ENCODE measurements at regions not wholly inside any gene's neighbourhood (a gene's known extent, or its start where the extent isn't known, plus 50 kb on each side); places are given as distances from the start of the nearest gene placed in this dataset.

GRCh38 chr14:62110941-62111340 lies 348.7 kb downstream of the SNAPC1 start (continued):
- TF ChIP-seq ZNF75A (CRISPR knock-in tag; IDR thresholded peaks at IDR 0.05), result no peak
- TF ChIP-seq NONO (IDR thresholded peaks at IDR 0.05; ENCODE audit: low read depth in 2 of 2, low read length in 1 of 2), result no peak
- TF ChIP-seq ZBED1 (IDR thresholded peaks at IDR 0.05), result no peak
- no peak for TF ChIP-seq TBP (optimal IDR thresholded peaks at IDR 0.05; ENCODE audit: low read depth, low read length)
- TF ChIP-seq ERF (CRISPR knock-in tag; IDR thresholded peaks at IDR 0.05), result no peak
- no peak for TF ChIP-seq TARDBP (IDR thresholded peaks at IDR 0.05)
- TF ChIP-seq GABPB2 (CRISPR knock-in tag; conservative IDR thresholded peaks at IDR 0.05), result no peak
- no peak for TF ChIP-seq ZNF280B (CRISPR knock-in tag; IDR thresholded peaks at IDR 0.05)
- TF ChIP-seq DLX4 (CRISPR knock-in tag; IDR thresholded peaks at IDR 0.05), result no peak

- ATAC-seq (peak; percentile 74), FAIRE-seq (no peak), DNase-seq (ENCODE audit: extremely low read depth in 1 of 4, low spot score in 3 of 4) (peak in 1 of 4 experiments; percentile 2)
- ChIA-PET POLR2A (no interaction called here), CTCF (ENCODE audit: low intra/inter-chr PET ratio) (no interaction called here)
- WGBS (ENCODE audit: insufficient coverage, low coverage, missing lambda C conversion rate), result under 1% methylated on average over 33 of the region's 56 CpGs
- no TSS peak for BruUV-seq (replicated peaks)
- Histone ChIP-seq H2AFZ (ENCODE audit: low read depth, low read length) (no peak overlapping the region), H3K27ac (ENCODE audit: extremely low read depth, low read depth, low read length) (no peak overlapping the region), H3K9ac (ENCODE audit: insufficient read depth in 1 of 2, low read depth in 2 of 2, low read length in 2 of 2) (no peak overlapping the region), H3K9me3 (replicated peaks; ENCODE audit: control insufficient read depth, insufficient read depth, low read depth, low read length) (no peaks in the 10 kb centered on the region), H4K20me1 (replicated peaks; ENCODE audit: control insufficient read depth, insufficient read depth, low read length) (no peaks in the 10 kb centered on the region), H3K79me2 (ENCODE audit: control insufficient read depth, insufficient read depth, low read length) (no peaks in the 10 kb centered on the region), H3K9me1 (ENCODE audit: control insufficient read depth, insufficient read depth, low read length) (no peaks in the 10 kb centered on the region), H3K4me3 (no peak overlapping the region), H3K36me3 (ENCODE audit: control insufficient read depth, insufficient read depth, low read length) (no peaks in the 10 kb centered on the region), H3K27me3 (ENCODE audit: control insufficient read depth in 2 of 2, insufficient read depth in 2 of 2, low read length in 2 of 2) (peaks cover 0 to 16% of the 10 kb centered on the region in 2 experiments; a peak in 4 of 5 replicates), H3K4me1 (replicated peaks in 1 of 2; ENCODE audit: control insufficient read depth in 2 of 2, insufficient read depth in 2 of 2, low read length in 2 of 2) (no peaks in the 10 kb centered on the region; a peak in 1 of 5 replicates), H3K4me2 (ENCODE audit: insufficient read depth, low read length) (no peak overlapping the region)
- in situ Hi-C loops (cut with MboI), result loop anchor here (25.0 kb wide), 1 partner anchor 830 kb away; the partner anchor contains the start of gene TMEM30B
- intact Hi-C loops (cut with micrococcal nuclease), result no loop called here
- TF ChIP-seq SRSF9 (IDR thresholded peaks at IDR 0.05; ENCODE audit: borderline replicate concordance, low read depth, low read length), result no peak
- no peak for TF ChIP-seq PBX2 (CRISPR knock-in tag; IDR thresholded peaks at IDR 0.05; ENCODE audit: low read depth)
- TF ChIP-seq PBX2 (tag; conservative IDR thresholded peaks at IDR 0.05; ENCODE audit: low read depth), result no peak
- peak; percentile 49 for TF ChIP-seq RFX1 (IDR thresholded peaks at IDR 0.05)
- TF ChIP-seq BRCA1 (IDR thresholded peaks at IDR 0.05), result no peak
- TF ChIP-seq BRCA1 (CRISPR knock-in tag; IDR thresholded peaks at IDR 0.05), result no peak
- no peak for TF ChIP-seq ADNP (tag; IDR thresholded peaks at IDR 0.05)
Measured at GRCh38 chr14:62117010-62117750, 355.0 kb downstream of the SNAPC1 start.
